Stimulated activated CD4-positive, alpha-beta T cell treated with anti-CD3 and anti-CD28 coated beads, Interleukin-4, amount 100 ng/mL, for 48 hours (primary cell): ENCODE measurements at regions not wholly inside any gene's neighbourhood (a gene's known extent, or its start where the extent isn't known, plus 50 kb on each side); places are given as distances from the start of the nearest gene placed in this dataset.

Experiments
- DNase-seq, 2 donors: peaks; one replicate each; pipeline ENCODE4 v3.0.0-alpha.2; 2020; ENCODE audit warnings: low read depth in 2 of 2

GRCh38 chr2:212610872-212611425 is 72.3 kb upstream of the ERBB4 start:
- no peak for DNase-seq

GRCh38 chr2:212609479-212609878 is 70.9 kb upstream of the ERBB4 start:
- DNase-seq: no peak

- DNase-seq: no peak
Measured at GRCh38 chr2:212607080-212607479, 68.5 kb upstream of the ERBB4 start.

GRCh38 chr2:212606232-212606631 is 67.6 kb upstream of the ERBB4 start:
- no peak for DNase-seq

- DNase-seq: no peak
Measured at GRCh38 chr2:212596688-212597087, 58.1 kb upstream of the ERBB4 start.

GRCh38 chr2:212596276-212596675 is 57.7 kb upstream of the ERBB4 start:
- no peak for DNase-seq

GRCh38 chr2:212595036-212595654 is 56.5 kb upstream of the ERBB4 start:
- no peak for DNase-seq

- no peak for DNase-seq
Measured at GRCh38 chr2:212592695-212593094, 54.1 kb upstream of the ERBB4 start.
